OCI-LY7 (cell line): ENCODE measurements at regions not wholly inside any gene's neighbourhood (a gene's known extent, or its start where the extent isn't known, plus 50 kb on each side); places are given as distances from the start of the nearest gene placed in this dataset.

Experiments used
- BruUV-seq: library from RNA; stranded (reverse); fragments of 400-500 nt; replicated peaks from 2 replicates; lab custom pipeline; 2021; lab: Mats Ljungman, UMichigan
- CTCF ChIA-PET: fragments of 300-600 bp; sonication (Branson Sonifier 250); formaldehyde crosslinking; loops from one replicate; lab custom pipeline; 2022; ENCODE audit warnings: antibody characterized with exemption; ENCODE audit not compliant: unreplicated experiment; lab: Charles Lee
- POLR2A ChIA-PET: fragments of 300-600 bp; sonication (Branson Sonifier 250); formaldehyde crosslinking; loops from one replicate; lab custom pipeline; 2022; ENCODE audit warnings: antibody characterized with exemption; lab: Charles Lee
- DNase-seq: peaks from one replicate; pipeline ENCODE4 v3.0.0-alpha.2; 2015; ENCODE audit warnings: low spot score
- H2AFZ ChIP-seq: fragments of 200-600 bp; sonication (generic), shearing (Covaris generic); 2 replicates; pipeline ENCODE4 v1.6.1; 2014; ENCODE audit warnings: mild to moderate bottlenecking, antibody characterized with exemption, low read length, moderate library complexity
- H3K27ac ChIP-seq: fragments of 200-600 bp; sonication (generic); 2 replicates; pipeline ENCODE4 v1.5.1; 2014; ENCODE audit warnings: mixed run types, low read depth, mild to moderate bottlenecking, moderate library complexity, low read length, inconsistent platforms; ENCODE audit not compliant: poor library complexity, severe bottlenecking
- H3K36me3 ChIP-seq: fragments of 200-600 bp; sonication (generic); 2 replicates; pipeline ENCODE4 v1.6.1; 2014; ENCODE audit warnings: mild to moderate bottlenecking, antibody characterized with exemption, low read length, moderate library complexity, mixed read lengths; ENCODE audit not compliant: insufficient read depth
- H3K4me1 ChIP-seq: fragments of 200-600 bp; sonication (generic); 2 replicates; pipeline ENCODE4 v1.5.1; 2014; ENCODE audit warnings: mild to moderate bottlenecking, low read length; ENCODE audit not compliant: insufficient read depth, poor library complexity, severe bottlenecking
- H3K4me2 ChIP-seq: fragments of 200-600 bp; sonication (generic); 2 replicates; pipeline ENCODE4 v1.6.1; 2014; ENCODE audit warnings: mild to moderate bottlenecking, low read length
- H3K4me3 ChIP-seq: fragments of 200-600 bp; sonication (generic); 2 replicates; pipeline ENCODE4 v1.5.1; 2014; ENCODE audit warnings: mild to moderate bottlenecking, low read depth, low read length; ENCODE audit not compliant: poor library complexity, severe bottlenecking
- H3K79me2 ChIP-seq: fragments of 200-600 bp; sonication (generic); 2 replicates; pipeline ENCODE4 v1.6.1; 2016; ENCODE audit warnings: low read depth, mild to moderate bottlenecking, low read length, moderate library complexity, mixed read lengths; ENCODE audit not compliant: insufficient read depth
- H3K9me2 ChIP-seq: fragments of 200-600 bp; sonication (generic); 2 replicates; pipeline ENCODE4 v1.6.1; 2016; ENCODE audit warnings: mild to moderate bottlenecking, low read length, mixed read lengths; ENCODE audit not compliant: insufficient read depth
- H3K9me3 ChIP-seq: fragments of 200-600 bp; sonication (generic); 2 replicates; pipeline ENCODE4 v1.6.1; 2014; ENCODE audit warnings: mild to moderate bottlenecking, mixed run types, low read length, mixed read lengths
- H4K20me1 ChIP-seq: fragments of 200-600 bp; sonication (generic); 2 replicates; pipeline ENCODE4 v1.6.1; 2014; ENCODE audit warnings: mild to moderate bottlenecking, antibody characterized with exemption, low read length, moderate library complexity, mixed read lengths; ENCODE audit not compliant: insufficient read depth
- EZH2phosphoT487 ChIP-seq: fragments of 200-600 bp; sonication (generic); IDR thresholded peaks from 2 replicates; pipeline ENCODE4 v1.6.1; 2018; ENCODE audit warnings: low read depth, borderline replicate concordance, mild to moderate bottlenecking, mixed run types, antibody characterized with exemption, low read length, moderate library complexity, mixed read lengths
- intact Hi-C: fragments of 100-400 bp; cut with micrococcal nuclease; formaldehyde crosslinking; loops from one replicate; pipeline ENCODE4 v1.10.0; 2022; ENCODE audit not compliant: unreplicated experiment
- TF ChIP-seq, protein P1 (sequence below): fragments of 200-600 bp; sonication (generic); conservative IDR thresholded peaks from 2 replicates; pipeline ENCODE4 v1.5.1; 2014; ENCODE audit warnings: mild to moderate bottlenecking, antibody characterized with exemption, low read length, moderate library complexity, mixed read lengths

DNA sequence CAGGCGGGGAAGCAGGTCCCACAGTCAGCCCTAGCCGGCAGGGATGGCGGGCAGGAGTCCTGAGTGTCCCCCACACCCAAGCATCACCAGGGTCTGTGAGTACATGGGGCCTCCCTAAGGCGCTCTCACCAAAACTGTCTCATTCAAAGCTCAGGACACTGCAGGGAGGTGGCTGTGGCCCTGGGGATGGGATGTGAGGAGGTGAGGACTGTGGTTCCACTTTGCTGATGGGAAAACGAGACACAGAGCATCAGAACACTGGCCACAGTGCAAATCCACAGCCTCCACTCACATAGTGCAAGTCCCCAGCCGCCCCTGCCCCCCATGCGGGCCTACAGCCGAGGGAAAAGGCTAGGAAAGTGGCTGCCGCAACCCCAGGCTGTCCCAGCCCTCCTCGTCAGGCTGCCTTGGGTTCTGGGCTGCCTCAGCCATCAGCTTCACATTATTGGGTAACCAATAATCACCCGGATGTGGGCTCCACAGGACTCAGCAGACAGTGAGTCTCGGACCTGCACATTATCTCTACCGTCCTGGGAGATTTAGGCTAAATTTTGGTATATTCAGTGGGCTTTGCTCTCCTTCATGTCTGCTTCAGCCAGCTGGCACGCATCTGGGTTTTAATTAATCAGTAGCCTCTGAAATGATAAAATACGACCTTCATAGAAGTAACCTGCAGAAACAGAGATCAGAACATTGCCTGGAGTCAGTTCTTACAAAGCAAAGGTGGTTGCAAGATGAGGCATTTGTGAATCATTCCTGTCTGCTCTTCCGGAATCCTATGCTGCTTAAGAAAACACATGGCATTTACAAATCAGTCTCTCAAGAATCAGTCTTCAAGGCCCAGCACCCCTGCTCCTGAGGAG is 77.0 kb downstream of the SOX1 start:
- no peaks in the 10 kb centered on the region for H3K4me1 ChIP-seq
- no peaks in the 10 kb centered on the region for H3K79me2 ChIP-seq
- H3K9me3 ChIP-seq, result no peaks in the 10 kb centered on the region
- no peak overlapping the region for H3K4me3 ChIP-seq
- ChIA-PET CTCF (no interaction called here), POLR2A (no interaction called here)
- H3K4me2 ChIP-seq, result no peak overlapping the region
- no peak overlapping the region for H2AFZ ChIP-seq
- no peaks in the 10 kb centered on the region for H4K20me1 ChIP-seq
- TF ChIP-seq, protein P1, sequence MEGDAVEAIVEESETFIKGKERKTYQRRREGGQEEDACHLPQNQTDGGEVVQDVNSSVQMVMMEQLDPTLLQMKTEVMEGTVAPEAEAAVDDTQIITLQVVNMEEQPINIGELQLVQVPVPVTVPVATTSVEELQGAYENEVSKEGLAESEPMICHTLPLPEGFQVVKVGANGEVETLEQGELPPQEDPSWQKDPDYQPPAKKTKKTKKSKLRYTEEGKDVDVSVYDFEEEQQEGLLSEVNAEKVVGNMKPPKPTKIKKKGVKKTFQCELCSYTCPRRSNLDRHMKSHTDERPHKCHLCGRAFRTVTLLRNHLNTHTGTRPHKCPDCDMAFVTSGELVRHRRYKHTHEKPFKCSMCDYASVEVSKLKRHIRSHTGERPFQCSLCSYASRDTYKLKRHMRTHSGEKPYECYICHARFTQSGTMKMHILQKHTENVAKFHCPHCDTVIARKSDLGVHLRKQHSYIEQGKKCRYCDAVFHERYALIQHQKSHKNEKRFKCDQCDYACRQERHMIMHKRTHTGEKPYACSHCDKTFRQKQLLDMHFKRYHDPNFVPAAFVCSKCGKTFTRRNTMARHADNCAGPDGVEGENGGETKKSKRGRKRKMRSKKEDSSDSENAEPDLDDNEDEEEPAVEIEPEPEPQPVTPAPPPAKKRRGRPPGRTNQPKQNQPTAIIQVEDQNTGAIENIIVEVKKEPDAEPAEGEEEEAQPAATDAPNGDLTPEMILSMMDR, result no peak
- TF ChIP-seq EZH2phosphoT487, result no peak
- no peak overlapping the region for H3K27ac ChIP-seq
- DNase-seq, result no peak
- H3K9me2 ChIP-seq, result no peaks in the 10 kb centered on the region
- H3K36me3 ChIP-seq, result no peaks in the 10 kb centered on the region
- no TSS peak for BruUV-seq
- intact Hi-C loops, result no loop called here

DNA sequence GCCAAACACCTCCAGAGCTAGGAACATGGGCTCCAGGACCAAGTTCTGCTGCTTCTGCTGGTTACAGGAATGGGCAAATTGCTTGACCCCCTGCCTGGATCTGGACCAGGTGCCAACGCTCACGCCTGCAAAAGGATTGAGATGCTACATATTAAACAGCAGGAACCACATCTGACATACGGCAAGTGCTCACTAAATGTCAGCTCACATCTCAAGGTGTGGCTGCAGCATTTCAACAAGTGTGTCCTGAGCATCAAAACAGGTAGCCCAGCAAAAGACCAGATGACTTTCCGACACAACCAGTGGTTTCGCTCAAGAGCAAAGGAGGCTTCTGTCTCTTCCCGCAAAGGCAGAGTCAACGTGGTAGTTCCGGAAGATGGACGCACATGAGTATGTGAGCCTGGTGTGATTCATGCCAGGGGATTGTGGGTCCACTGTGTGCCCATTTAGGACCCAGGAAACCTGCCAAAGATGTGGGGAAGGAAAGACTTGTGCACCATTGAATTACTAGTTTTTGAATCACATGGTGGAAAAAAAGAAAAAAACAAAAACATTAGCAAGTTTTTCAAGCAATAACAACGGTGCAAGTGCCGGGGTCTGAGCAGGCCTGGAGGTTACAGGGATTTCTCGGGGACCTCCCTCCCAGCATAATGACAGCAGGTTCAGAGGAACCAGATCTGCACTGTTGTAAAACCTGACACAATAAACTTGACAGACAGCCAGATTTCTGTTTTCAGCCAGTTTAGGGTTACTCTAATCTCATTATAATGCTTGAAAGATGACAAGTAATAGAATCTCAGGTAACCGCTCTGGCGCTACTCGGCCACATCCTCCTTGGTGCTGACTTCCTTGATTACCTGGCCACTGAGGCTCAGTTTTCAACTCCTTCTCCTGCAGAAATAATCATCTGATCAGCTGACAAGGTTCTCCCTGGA is 77.9 kb downstream of the SOX1 start:
- Histone ChIP-seq H4K20me1 (no peaks in the 10 kb centered on the region), H3K9me3 (no peaks in the 10 kb centered on the region), H3K27ac (no peak overlapping the region), H3K9me2 (no peaks in the 10 kb centered on the region), H2AFZ (no peak overlapping the region), H3K79me2 (no peaks in the 10 kb centered on the region), H3K4me3 (no peak overlapping the region), H3K4me1 (no peaks in the 10 kb centered on the region), H3K4me2 (no peak overlapping the region), H3K36me3 (no peaks in the 10 kb centered on the region)
- intact Hi-C loops, result no loop called here
- BruUV-seq, result no TSS peak
- ChIA-PET POLR2A (no interaction called here), CTCF (no interaction called here)
- DNase-seq, result no peak
- TF ChIP-seq, protein P1, result no peak
- TF ChIP-seq EZH2phosphoT487, result no peak
